GM12801 (cell line): ENCODE measurements at regions not wholly inside any gene's neighbourhood (a gene's known extent, or its start where the extent isn't known, plus 50 kb on each side); places are given as distances from the start of the nearest gene placed in this dataset.

Source experiments
- CTCF ChIP-seq: IDR thresholded peaks from one replicate; pipeline ENCODE4 v1.5.1; 2011; ENCODE audit warnings: control low read depth; ENCODE audit not compliant: insufficient read length; ENCODE audit errors: extremely low read depth

DNA sequence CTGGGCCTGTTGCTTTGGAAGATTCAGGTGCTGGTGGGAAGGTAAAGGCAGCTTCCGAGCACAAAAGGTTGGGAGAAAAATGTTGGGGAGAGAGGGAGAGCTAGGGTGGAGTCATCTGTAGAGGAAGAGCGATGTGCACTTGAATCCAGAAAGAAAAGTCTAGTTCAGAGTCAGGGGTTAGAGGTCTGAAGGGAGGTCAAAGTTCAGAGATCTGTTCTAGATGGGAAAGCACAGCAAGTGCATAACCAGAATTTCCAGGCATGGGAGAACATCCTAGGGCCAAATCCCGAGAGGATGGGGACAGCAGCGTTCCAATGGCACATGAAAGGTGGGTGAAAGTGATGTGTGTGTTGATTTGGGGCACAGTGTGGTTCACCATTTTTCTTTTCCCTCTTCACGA, 51.5 kb upstream of the MKLN1 start:
- no peak for TF ChIP-seq CTCF

DNA sequence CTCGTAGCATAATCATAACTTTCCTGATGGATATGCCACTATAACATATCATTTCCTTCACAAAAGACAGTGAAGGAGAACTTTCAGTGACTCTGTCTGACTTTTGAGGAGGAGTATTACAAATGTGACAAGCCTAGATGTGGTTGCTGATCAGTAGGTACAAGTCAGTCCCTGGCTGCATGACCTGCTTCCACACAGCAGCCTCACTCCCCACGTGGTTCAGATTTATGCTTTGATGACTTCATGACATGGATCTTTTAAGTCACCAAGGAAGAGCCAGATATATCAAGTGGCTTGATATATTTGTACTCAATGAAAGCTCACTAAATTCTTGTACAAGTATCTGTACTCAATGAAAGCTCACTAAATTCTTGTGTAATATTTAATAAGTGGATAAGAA, 50.9 kb upstream of the MKLN1 start:
- no peak for TF ChIP-seq CTCF
